Naive B cell (primary cell): ENCODE measurements at regions not wholly inside any gene's neighbourhood (a gene's known extent, or its start where the extent isn't known, plus 50 kb on each side); places are given as distances from the start of the nearest gene placed in this dataset.
"Not testable (repeated sequence)": the region's sequence is repeated elsewhere in the genome, so short reads cannot be mapped to it uniquely, and the experiment has no call there.

Experiments used
- ATAC-seq, 2 donors: fragments of 150-1000 bp; cut with Tn5 transposase; 2 replicates each; pipeline ENCODE4 v1.10.0; 2021; ENCODE audit warnings: low read depth in 2 of 2, mild to moderate bottlenecking in 2 of 2, moderate library complexity in 2 of 2
- DNase-seq: peaks from one replicate; pipeline ENCODE4 v3.0.0; 2022
- H3K27ac Mint-ChIP-seq, 6 donors: one replicate each; pipeline ENCODE4 v1.8.0; 2020 to 2022; ENCODE audit warnings: mild to moderate bottlenecking in 6 of 6, mixed read lengths in 6 of 6, moderate library complexity in 5 of 6, inconsistent platforms in 2 of 6
- H3K27me3 Mint-ChIP-seq, 3 donors: one replicate each; pipeline ENCODE4 v1.8.0; 2021 to 2022; ENCODE audit warnings: mixed read lengths in 3 of 3, mild to moderate bottlenecking in 1 of 3
- H3K36me3 Mint-ChIP-seq, 2 donors: one replicate each; pipeline ENCODE4 v1.8.0; 2020 to 2022; ENCODE audit warnings: mixed read lengths in 2 of 2, inconsistent platforms in 1 of 2, mild to moderate bottlenecking in 1 of 2
- H3K4me1 Mint-ChIP-seq, 3 donors: one replicate each; pipeline ENCODE4 v1.8.0; 2020 to 2022; ENCODE audit warnings: mixed read lengths in 3 of 3, inconsistent platforms in 1 of 3, mild to moderate bottlenecking in 1 of 3, moderate library complexity in 1 of 3
- H3K4me3 Mint-ChIP-seq, 8 donors: one replicate each; pipeline ENCODE4 v1.8.0; 2020 to 2022; ENCODE audit warnings: mild to moderate bottlenecking in 8 of 8, mixed read lengths in 8 of 8, moderate library complexity in 8 of 8, inconsistent platforms in 2 of 8
- H3K9me3 Mint-ChIP-seq, 7 donors: one replicate each; pipeline ENCODE4 v1.8.0; 2020 to 2022; ENCODE audit warnings: mixed read lengths in 7 of 7, mild to moderate bottlenecking in 5 of 7, inconsistent platforms in 2 of 7, moderate library complexity in 1 of 7

GRCh38 chr4:104063341-104063740, 343.6 kb upstream of the TACR3 start:
- ATAC-seq (no peak), DNase-seq (no peak)
- H3K4me3 Mint-ChIP-seq, result no peak overlapping the region
- no peak overlapping the region for H3K27ac Mint-ChIP-seq
- H3K36me3 Mint-ChIP-seq, result no peaks in the 10 kb centered on the region
- no peaks in the 10 kb centered on the region for H3K27me3 Mint-ChIP-seq
- no peaks in the 10 kb centered on the region for H3K9me3 Mint-ChIP-seq
- no peaks in the 10 kb centered on the region for H3K4me1 Mint-ChIP-seq

DNA sequence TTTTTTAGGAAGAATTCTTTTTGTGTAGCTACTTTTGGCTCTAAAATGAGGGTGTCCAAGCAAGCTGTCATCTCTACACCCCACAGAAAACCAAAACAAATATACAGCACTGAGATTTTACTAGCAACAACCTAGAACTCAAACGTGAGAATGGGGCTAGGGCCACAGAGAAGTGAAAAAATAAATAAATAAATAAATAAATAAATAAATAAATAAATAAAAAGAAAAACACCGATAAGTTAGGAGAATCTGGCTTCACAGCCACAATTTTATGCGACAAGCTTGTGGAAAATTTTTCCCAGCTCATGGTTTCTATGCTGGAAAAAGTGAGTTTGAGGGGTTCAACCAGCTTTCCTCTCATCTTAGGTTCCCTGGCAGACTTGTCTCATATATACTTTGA, 324.6 kb upstream of the TACR3 start:
- Mint-ChIP-seq H3K4me1 (no peaks in the 10 kb centered on the region), H3K36me3 (no peaks in the 10 kb centered on the region), H3K9me3 (peaks cover 0 to 9% (median 2%) of the 10 kb centered on the region in 7 donors), H3K27ac (no peak overlapping the region), H3K4me3 (no peak overlapping the region), H3K27me3 (no peaks in the 10 kb centered on the region)
- DNase-seq (no peak), ATAC-seq (no peak)

DNA sequence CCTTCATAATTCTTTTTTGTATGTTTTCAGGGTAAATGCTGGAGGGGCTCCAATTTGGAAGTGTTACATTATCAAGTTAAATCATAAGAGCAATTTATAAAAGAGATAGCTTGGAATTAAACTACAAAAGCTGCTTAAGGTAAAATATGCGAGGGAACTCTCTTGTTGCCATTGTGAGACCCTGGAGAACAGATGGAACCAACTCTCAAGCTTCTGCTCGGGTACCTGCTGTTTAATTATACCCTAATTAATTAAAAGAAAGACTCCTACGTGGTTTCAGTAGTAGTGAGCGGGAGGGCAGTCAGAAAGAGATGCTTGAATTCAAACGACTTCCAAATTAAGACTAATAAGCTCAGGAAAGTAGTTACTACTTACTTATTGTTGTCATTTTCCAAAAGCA, 313.1 kb upstream of the TACR3 start:
- Mint-ChIP-seq H3K27ac (no peak overlapping the region), H3K4me1 (no peaks in the 10 kb centered on the region), H3K36me3 (no peaks in the 10 kb centered on the region), H3K9me3 (peaks cover 0 to 4% (median 0%) of the 10 kb centered on the region in 7 donors), H3K27me3 (no peaks in the 10 kb centered on the region), H3K4me3 (no peak overlapping the region)
- DNase-seq (no peak), ATAC-seq (no peak)

GRCh38 chr4:104025251-104025650, 305.5 kb upstream of the TACR3 start:
- Mint-ChIP-seq H3K36me3 (no peaks in the 10 kb centered on the region), H3K4me3 (no peak overlapping the region), H3K27me3 (no peaks in the 10 kb centered on the region), H3K9me3 (peaks cover 0 to 2% (median 0%) of the 10 kb centered on the region in 7 donors), H3K27ac (no peak overlapping the region), H3K4me1 (no peaks in the 10 kb centered on the region)
- ATAC-seq (no peak), DNase-seq (no peak)

GRCh38 chr4:104022831-104023230, 303.0 kb upstream of the TACR3 start:
- DNase-seq (no peak), ATAC-seq (no peak)
- H3K9me3 Mint-ChIP-seq, result peaks cover 0 to 2% (median 0%) of the 10 kb centered on the region in 7 donors
- H3K27ac Mint-ChIP-seq, result no peak overlapping the region
- no peaks in the 10 kb centered on the region for H3K4me1 Mint-ChIP-seq
- H3K27me3 Mint-ChIP-seq, result no peaks in the 10 kb centered on the region
- H3K36me3 Mint-ChIP-seq, result no peaks in the 10 kb centered on the region
- no peak overlapping the region for H3K4me3 Mint-ChIP-seq

DNA sequence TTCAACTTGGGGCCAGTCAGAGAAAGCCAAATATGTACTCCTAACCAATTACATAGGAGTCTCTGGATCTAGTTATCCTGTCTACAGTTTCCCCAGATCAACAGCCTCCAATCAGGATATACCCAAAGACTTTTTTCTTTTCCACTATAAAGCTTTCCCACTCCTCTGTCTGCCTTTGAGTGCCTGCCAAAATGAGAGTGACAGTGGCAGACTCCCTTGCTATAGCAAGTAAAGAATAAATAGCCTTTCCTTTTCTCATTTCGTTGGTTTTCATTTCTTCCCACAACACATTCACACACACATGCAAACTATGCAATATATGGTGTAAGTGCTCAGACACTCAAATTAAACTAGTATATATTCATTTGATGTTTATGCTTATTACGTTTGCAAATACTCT, 302.4 kb upstream of the TACR3 start:
- ATAC-seq (no peak), DNase-seq (no peak)
- no peaks in the 10 kb centered on the region for H3K36me3 Mint-ChIP-seq
- H3K27ac Mint-ChIP-seq, result no peak overlapping the region
- H3K4me3 Mint-ChIP-seq, result no peak overlapping the region
- H3K4me1 Mint-ChIP-seq, result no peaks in the 10 kb centered on the region
- H3K27me3 Mint-ChIP-seq, result no peaks in the 10 kb centered on the region
- H3K9me3 Mint-ChIP-seq, result peaks cover 0 to 2% (median 0%) of the 10 kb centered on the region in 7 donors

DNA sequence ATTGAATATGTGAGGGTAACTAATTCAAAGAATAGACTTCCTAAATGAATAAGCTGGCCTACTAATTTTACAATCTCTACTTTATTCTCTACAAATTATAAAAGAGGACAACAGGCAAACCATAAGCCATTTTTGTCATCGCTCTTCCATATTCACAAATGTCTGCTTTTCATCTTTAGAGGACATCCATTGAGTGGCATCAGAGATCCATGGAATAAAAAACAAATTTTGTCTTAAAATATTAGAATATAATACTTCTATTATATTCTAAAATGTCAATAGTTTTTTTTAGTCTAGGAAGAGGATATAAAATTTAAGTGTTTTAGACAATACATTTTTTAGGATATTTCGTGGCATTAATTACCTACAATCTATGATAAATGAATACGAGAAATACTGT, 300.9 kb upstream of the TACR3 start:
- Mint-ChIP-seq H3K4me3 (no peak overlapping the region), H3K36me3 (no peaks in the 10 kb centered on the region), H3K9me3 (peaks cover 0 to 2% (median 0%) of the 10 kb centered on the region in 7 donors), H3K27ac (no peak overlapping the region), H3K27me3 (no peaks in the 10 kb centered on the region), H3K4me1 (no peaks in the 10 kb centered on the region)
- DNase-seq (no peak), ATAC-seq (no peak)

DNA sequence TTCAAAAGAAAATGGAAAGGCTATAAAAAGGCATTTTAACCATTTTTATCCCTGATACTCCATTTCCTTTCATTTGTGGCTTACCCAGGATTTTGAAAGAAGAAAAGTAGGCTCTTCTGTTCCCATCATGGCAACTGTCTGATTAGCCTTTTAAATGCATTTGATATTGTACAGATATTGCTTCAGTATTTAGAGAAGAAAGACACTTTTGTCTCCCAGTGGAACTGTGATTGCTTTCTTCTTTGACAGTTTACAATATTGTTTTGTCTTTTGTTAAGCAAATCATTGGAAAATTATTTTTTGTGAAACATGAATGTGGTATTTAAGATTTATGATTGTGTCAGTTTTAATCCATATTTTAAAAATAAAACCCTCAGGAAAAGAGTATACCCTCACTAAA, 297.4 kb upstream of the TACR3 start:
- no peaks in the 10 kb centered on the region for H3K27me3 Mint-ChIP-seq
- DNase-seq (no peak), ATAC-seq (no peak)
- no peaks in the 10 kb centered on the region for H3K4me1 Mint-ChIP-seq
- H3K4me3 Mint-ChIP-seq, result no peak overlapping the region
- no peaks in the 10 kb centered on the region for H3K9me3 Mint-ChIP-seq
- no peak overlapping the region for H3K27ac Mint-ChIP-seq
- no peaks in the 10 kb centered on the region for H3K36me3 Mint-ChIP-seq

- ATAC-seq, result no peak
- Mint-ChIP-seq H3K36me3 (no peaks in the 10 kb centered on the region), H3K27me3 (no peaks in the 10 kb centered on the region), H3K27ac (no peak overlapping the region), H3K9me3 (no peaks in the 10 kb centered on the region), H3K4me3 (no peak overlapping the region), H3K4me1 (no peaks in the 10 kb centered on the region)
- DNase-seq, result no peak
Observed at GRCh38 chr4:104015680-104016079, 295.9 kb upstream of the TACR3 start.

GRCh38 chr4:104010722-104011121, 290.9 kb upstream of the TACR3 start:
- peaks cover 0 to 7% (median 0%) of the 10 kb centered on the region in 7 donors for H3K9me3 Mint-ChIP-seq
- DNase-seq, result no peak
- no peaks in the 10 kb centered on the region for H3K4me1 Mint-ChIP-seq
- H3K4me3 Mint-ChIP-seq, result no peak overlapping the region
- ATAC-seq, result no peak
- no peaks in the 10 kb centered on the region for H3K36me3 Mint-ChIP-seq
- no peak overlapping the region for H3K27ac Mint-ChIP-seq
- no peaks in the 10 kb centered on the region for H3K27me3 Mint-ChIP-seq

GRCh38 chr4:104002318-104002717, 282.5 kb upstream of the TACR3 start:
- not testable (repeated sequence) for DNase-seq, H3K4me3 Mint-ChIP-seq, H3K4me1 Mint-ChIP-seq, H3K27ac Mint-ChIP-seq, H3K36me3 Mint-ChIP-seq, ATAC-seq, H3K27me3 Mint-ChIP-seq
- H3K9me3 Mint-ChIP-seq, result peaks cover 3 to 34% (median 20%) of the 10 kb centered on the region in 7 donors

GRCh38 chr4:103998756-103999155, 279.0 kb upstream of the TACR3 start:
- no peak overlapping the region for H3K27ac Mint-ChIP-seq
- no peaks in the 10 kb centered on the region for H3K36me3 Mint-ChIP-seq
- H3K4me3 Mint-ChIP-seq, result no peak overlapping the region
- ATAC-seq (no peak), DNase-seq (no peak)
- H3K9me3 Mint-ChIP-seq, result peaks cover 3 to 24% (median 19%) of the 10 kb centered on the region in 7 donors
- H3K27me3 Mint-ChIP-seq, result no peaks in the 10 kb centered on the region
- no peaks in the 10 kb centered on the region for H3K4me1 Mint-ChIP-seq

- peaks cover 0 to 1% of the 10 kb centered on the region in 2 donors for H3K36me3 Mint-ChIP-seq
- peaks cover 4 to 21% (median 12%) of the 10 kb centered on the region in 7 donors for H3K9me3 Mint-ChIP-seq
- no peak overlapping the region for H3K4me3 Mint-ChIP-seq
- no peak overlapping the region for H3K27ac Mint-ChIP-seq
- ATAC-seq, result no peak
- no peak for DNase-seq
- H3K4me1 Mint-ChIP-seq, result no peaks in the 10 kb centered on the region
- H3K27me3 Mint-ChIP-seq, result no peaks in the 10 kb centered on the region
Observed at GRCh38 chr4:103996637-103997036, 276.9 kb upstream of the TACR3 start.

- Mint-ChIP-seq H3K27me3 (no peaks in the 10 kb centered on the region), H3K27ac (no peak overlapping the region), H3K36me3 (peaks cover 0 to 5% of the 10 kb centered on the region in 2 donors), H3K9me3 (peaks cover 6 to 22% (median 13%) of the 10 kb centered on the region in 7 donors), H3K4me3 (no peak overlapping the region), H3K4me1 (no peaks in the 10 kb centered on the region)
- DNase-seq (no peak), ATAC-seq (no peak)
Observed at GRCh38 chr4:103996064-103996463, 276.3 kb upstream of the TACR3 start.

GRCh38 chr4:103994059-103994458, 274.3 kb upstream of the TACR3 start:
- peaks cover 0 to 5% of the 10 kb centered on the region in 2 donors for H3K36me3 Mint-ChIP-seq
- H3K27me3 Mint-ChIP-seq, result no peaks in the 10 kb centered on the region
- no peak overlapping the region for H3K27ac Mint-ChIP-seq
- ATAC-seq (no peak), DNase-seq (no peak)
- no peaks in the 10 kb centered on the region for H3K4me1 Mint-ChIP-seq
- peaks cover 7 to 20% (median 15%) of the 10 kb centered on the region in 7 donors for H3K9me3 Mint-ChIP-seq
- H3K4me3 Mint-ChIP-seq, result no peak overlapping the region
